Nephron progenitor cell (in vitro differentiated cells): ENCODE measurements at regions not wholly inside any gene's neighbourhood (a gene's known extent, or its start where the extent isn't known, plus 50 kb on each side); places are given as distances from the start of the nearest gene placed in this dataset.
"Not testable (repeated sequence)": the region's sequence is repeated elsewhere in the genome, so short reads cannot be mapped to it uniquely, and the experiment has no call there.

ENCODE experiments used
- DNase-seq: peaks from one replicate; pipeline ENCODE4 v3.0.0; 2021
- H3K27ac Mint-ChIP-seq: 2 replicates; pipeline ENCODE4 v1.8.0; 2021; ENCODE audit warnings: mild to moderate bottlenecking, moderate library complexity, mixed read lengths
- H3K27me3 Mint-ChIP-seq: 2 replicates; pipeline ENCODE4 v1.8.0; 2021; ENCODE audit warnings: mild to moderate bottlenecking, low read depth, mixed read lengths; ENCODE audit not compliant: poor library complexity
- H3K36me3 Mint-ChIP-seq: 2 replicates; pipeline ENCODE4 v1.8.0; 2021; ENCODE audit warnings: low read depth, mixed read lengths
- H3K4me1 Mint-ChIP-seq: 2 replicates; pipeline ENCODE4 v1.8.0; 2021; ENCODE audit warnings: mixed read lengths
- H3K4me3 Mint-ChIP-seq: 2 replicates; pipeline ENCODE4 v1.8.0; 2021; ENCODE audit warnings: mild to moderate bottlenecking, moderate library complexity, mixed read lengths
- H3K9me3 Mint-ChIP-seq: 2 replicates; pipeline ENCODE4 v1.8.0; 2021; ENCODE audit warnings: mild to moderate bottlenecking, moderate library complexity, mixed read lengths
- TF ChIP-seq, protein P1 (sequence below): fragments of 200-600 bp; sonication (generic); IDR thresholded peaks from 2 replicates; pipeline ENCODE4 v1.5.0; 2021; ENCODE audit warnings: antibody characterized with exemption

DNA sequence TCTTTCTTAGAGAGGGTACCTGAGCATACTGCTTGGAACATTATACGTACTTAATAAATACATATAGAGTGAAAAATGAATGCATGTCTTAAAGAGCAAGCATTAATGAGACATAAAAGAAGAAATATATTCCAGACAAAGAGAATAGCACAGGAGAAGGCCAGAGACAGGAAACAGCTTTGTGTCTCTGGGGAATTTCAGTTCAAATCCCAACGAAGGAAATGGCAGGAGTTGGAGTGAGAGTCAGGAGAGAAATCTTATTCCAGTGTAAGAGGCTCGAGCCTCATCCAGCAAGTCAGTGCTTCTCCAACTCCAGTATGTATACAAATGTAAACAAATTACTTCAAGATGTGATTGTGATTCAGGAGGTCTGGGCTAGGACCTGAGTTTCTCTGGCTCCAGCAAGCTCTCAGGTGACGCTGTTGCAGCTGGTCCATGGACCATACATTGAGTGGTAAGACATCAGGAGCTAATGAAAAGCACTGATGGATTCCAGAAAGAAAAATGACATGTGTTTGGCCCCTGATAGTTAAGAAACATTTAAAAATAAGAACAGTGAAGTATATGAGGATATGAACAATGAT is 108.2 kb downstream of the RAP2A start:
- peaks cover 8% of the 10 kb centered on the region for H3K9me3 Mint-ChIP-seq
- H3K36me3 Mint-ChIP-seq: no peaks in the 10 kb centered on the region
- H3K4me1 Mint-ChIP-seq: peaks cover 34% of the 10 kb centered on the region
- H3K27me3 Mint-ChIP-seq: no peaks in the 10 kb centered on the region
- no peak for DNase-seq
- TF ChIP-seq, protein P1, sequence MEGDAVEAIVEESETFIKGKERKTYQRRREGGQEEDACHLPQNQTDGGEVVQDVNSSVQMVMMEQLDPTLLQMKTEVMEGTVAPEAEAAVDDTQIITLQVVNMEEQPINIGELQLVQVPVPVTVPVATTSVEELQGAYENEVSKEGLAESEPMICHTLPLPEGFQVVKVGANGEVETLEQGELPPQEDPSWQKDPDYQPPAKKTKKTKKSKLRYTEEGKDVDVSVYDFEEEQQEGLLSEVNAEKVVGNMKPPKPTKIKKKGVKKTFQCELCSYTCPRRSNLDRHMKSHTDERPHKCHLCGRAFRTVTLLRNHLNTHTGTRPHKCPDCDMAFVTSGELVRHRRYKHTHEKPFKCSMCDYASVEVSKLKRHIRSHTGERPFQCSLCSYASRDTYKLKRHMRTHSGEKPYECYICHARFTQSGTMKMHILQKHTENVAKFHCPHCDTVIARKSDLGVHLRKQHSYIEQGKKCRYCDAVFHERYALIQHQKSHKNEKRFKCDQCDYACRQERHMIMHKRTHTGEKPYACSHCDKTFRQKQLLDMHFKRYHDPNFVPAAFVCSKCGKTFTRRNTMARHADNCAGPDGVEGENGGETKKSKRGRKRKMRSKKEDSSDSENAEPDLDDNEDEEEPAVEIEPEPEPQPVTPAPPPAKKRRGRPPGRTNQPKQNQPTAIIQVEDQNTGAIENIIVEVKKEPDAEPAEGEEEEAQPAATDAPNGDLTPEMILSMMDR: no peak
- no peak overlapping the region for H3K4me3 Mint-ChIP-seq
- no peak overlapping the region for H3K27ac Mint-ChIP-seq

DNA sequence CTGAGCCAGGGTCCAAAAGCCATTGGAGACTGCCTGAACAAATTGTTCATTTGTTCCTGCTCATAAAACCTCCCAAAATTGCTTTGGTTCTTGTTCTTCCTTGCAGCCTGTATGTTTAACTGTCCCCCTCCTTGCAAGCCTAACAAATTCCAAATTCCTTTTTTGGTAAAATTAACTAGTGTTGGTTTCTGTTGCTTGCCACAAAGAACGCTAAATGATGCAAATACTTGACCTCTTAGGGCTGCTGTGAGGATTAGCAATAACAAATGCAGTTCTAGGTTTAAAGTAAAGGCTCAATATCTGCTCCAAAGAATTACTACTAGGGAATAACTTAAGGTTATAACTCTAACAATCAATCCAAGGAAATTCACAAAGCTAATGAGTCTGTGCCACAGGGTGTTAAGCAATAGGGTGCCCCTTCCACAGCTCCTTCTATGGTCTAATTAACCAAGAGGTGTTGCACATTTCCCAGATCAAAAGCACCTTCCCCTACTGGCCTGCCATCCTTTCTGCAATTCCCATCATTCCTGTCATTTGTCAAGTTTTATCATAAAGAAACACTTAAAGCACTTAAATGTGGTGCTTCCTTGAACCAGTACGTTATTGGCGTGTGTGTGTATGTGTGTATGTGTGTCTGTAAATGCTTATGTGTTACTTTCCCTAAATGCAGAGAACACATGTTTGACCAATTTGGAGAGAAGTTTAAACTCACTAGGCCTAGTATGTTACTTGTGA is 110.2 kb downstream of the RAP2A start:
- DNase-seq: no peak
- no peaks in the 10 kb centered on the region for H3K36me3 Mint-ChIP-seq
- peaks cover 46% of the 10 kb centered on the region for H3K4me1 Mint-ChIP-seq
- H3K27ac Mint-ChIP-seq: no peak overlapping the region
- TF ChIP-seq, protein P1: no peak
- H3K27me3 Mint-ChIP-seq: no peaks in the 10 kb centered on the region
- H3K9me3 Mint-ChIP-seq: peaks cover 8% of the 10 kb centered on the region
- no peak overlapping the region for H3K4me3 Mint-ChIP-seq

DNA sequence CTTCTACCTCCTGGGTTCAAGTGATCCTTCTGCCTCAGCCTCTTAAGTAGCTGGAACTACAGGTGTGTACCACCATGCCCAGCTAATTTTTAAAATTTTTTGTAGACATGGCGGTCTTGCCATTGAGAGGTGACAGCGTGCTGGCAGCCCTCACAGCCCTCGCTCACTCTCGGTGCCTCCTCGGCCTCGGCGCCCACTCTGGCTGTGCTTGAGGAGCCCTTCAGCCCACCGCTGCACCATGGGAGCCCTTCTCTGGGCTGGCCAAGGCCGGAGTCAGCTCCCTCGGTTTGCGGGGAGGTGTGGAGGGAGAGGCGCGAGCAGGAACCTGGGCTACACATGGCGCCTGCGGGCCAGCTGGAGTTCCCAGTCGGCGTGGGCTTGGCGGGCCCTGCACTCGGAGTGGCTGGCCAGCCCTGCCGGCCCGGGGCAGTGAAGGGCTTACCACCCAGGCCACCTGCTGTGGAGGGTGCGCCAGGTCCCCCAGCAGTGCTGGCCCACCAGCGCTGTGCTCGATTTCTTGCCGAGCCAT is 111.1 kb downstream of the RAP2A start:
- H3K36me3 Mint-ChIP-seq, H3K9me3 Mint-ChIP-seq, H3K4me3 Mint-ChIP-seq, H3K27me3 Mint-ChIP-seq, DNase-seq, H3K27ac Mint-ChIP-seq: not testable (repeated sequence)
- H3K4me1 Mint-ChIP-seq: peaks cover 55% of the 10 kb centered on the region

DNA sequence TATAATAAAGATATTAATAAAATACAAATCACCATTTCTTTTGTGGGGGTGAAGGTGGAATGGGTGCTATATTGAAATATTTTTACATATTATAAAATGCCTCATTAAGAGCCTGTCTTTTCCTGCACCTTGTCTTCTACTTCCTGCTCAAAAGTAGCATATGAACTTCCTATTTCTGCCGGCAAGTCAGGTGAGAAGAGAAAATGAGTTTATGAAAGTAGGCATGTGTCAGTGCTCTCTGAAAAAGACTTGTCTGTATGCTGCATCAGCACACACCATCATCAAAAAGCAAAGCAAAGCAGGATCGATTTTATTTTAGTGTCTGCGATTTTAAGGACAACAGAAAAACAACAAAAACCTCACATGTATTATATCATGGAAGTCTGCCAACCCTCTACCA is 114.2 kb downstream of the RAP2A start:
- no peak for DNase-seq
- H3K27ac Mint-ChIP-seq: peak overlapping the region; percentile 24
- H3K4me3 Mint-ChIP-seq: no peak overlapping the region
- TF ChIP-seq, protein P1: no peak
- H3K36me3 Mint-ChIP-seq: no peaks in the 10 kb centered on the region
- H3K9me3 Mint-ChIP-seq: peaks cover 8% of the 10 kb centered on the region
- H3K4me1 Mint-ChIP-seq: peaks cover 45% of the 10 kb centered on the region
- H3K27me3 Mint-ChIP-seq: no peaks in the 10 kb centered on the region

DNA sequence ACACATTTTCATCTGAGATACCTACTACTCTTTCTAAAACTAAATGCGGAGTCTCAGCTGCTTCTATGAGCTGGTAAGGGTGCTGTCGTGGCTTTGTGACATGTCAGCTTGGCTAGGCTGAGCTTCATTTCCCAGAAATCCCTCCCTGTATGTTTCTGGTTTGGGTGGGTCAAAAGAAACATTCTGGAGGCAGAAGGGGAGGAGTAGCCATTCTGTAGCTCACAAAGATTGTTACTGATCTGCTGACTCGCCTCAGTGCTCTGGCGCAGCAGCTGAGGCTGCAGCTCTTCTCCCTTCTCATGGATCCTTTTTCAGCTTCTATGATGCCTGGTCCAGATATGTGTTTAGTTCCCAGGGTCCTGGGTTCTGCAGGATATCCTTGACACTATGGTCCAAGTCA is 114.7 kb downstream of the RAP2A start:
- no peaks in the 10 kb centered on the region for H3K27me3 Mint-ChIP-seq

DNA sequence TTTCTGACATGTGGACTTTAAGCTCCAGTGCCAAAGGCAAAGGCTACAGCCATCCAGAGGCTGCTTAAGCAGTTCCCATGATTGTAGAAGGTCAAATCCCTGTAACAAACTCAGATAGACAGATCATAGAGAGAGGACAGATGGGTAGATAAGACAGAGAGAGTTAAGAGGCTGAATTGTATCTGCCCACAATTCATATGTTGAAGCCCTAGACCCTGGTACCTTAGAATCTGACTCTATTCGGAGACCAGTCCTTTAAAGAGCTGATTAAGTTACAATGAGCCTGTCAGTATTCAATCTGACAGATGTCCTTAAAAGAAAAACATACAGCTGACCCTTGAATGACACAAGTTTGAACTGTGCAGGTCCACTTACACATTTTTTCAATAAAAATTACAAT is 115.2 kb downstream of the RAP2A start:
- H3K36me3 Mint-ChIP-seq: no peaks in the 10 kb centered on the region
- H3K4me3 Mint-ChIP-seq: no peak overlapping the region
- no peak overlapping the region for H3K27ac Mint-ChIP-seq
- H3K9me3 Mint-ChIP-seq: peaks cover 8% of the 10 kb centered on the region
- peaks cover 42% of the 10 kb centered on the region for H3K4me1 Mint-ChIP-seq
- TF ChIP-seq, protein P1: no peak
- DNase-seq: no peak
- H3K27me3 Mint-ChIP-seq: no peaks in the 10 kb centered on the region

More for the DNA sequence above, 114.7 kb downstream of the RAP2A start:
- Mint-ChIP-seq H3K4me1 (peaks cover 45% of the 10 kb centered on the region), H3K27ac (no peak overlapping the region), H3K36me3 (no peaks in the 10 kb centered on the region), H3K4me3 (no peak overlapping the region), H3K9me3 (peaks cover 8% of the 10 kb centered on the region)
- TF ChIP-seq, protein P1: no peak
- no peak for DNase-seq
